HepG2 (cell line): ENCODE measurements at regions not wholly inside any gene's neighbourhood (a gene's known extent, or its start where the extent isn't known, plus 50 kb on each side); places are given as distances from the start of the nearest gene placed in this dataset.

Experiments
- ATAC-seq: fragments of 200-7000 bp; cut with Tn5 transposase; 3 replicates; pipeline ENCODE4 v1.9.1; 2020; ENCODE audit warnings: mild to moderate bottlenecking, moderate library complexity
- BruUV-seq: library from RNA; stranded (reverse); fragments of 400-500 nt; replicated peaks from 2 replicates; lab custom pipeline; 2021; lab: Mats Ljungman, UMichigan
- CTCF ChIA-PET: fragments of 300-600 bp; formaldehyde crosslinking; extraction: SDS; loops from one replicate; lab custom pipeline; 2021; ENCODE audit warnings: low total read pairs, inconsistent platforms, low intra/inter-chr PET ratio; lab: Yijun Ruan, JAX
- POLR2A ChIA-PET: fragments of 350-600 bp; sonication (Branson Sonifier 250); formaldehyde crosslinking; loops from one replicate; lab custom pipeline; 2020; ENCODE audit warnings: antibody characterized with exemption, inconsistent platforms; lab: Yijun Ruan, JAX
- DNase-seq: peaks from one replicate; pipeline ENCODE4 v3.0.0-alpha.2; 2015; ENCODE audit warnings: low spot score
- FAIRE-seq: peaks from 3 replicates; lab custom pipeline; 2011; peaks lifted over from hg19 to GRCh38; lab: Jason Lieb, UNC
- H2AFZ ChIP-seq: one replicate; pipeline ENCODE4 v1.6.1; 2011; ENCODE audit warnings: low read length, inconsistent platforms
- H3K27ac ChIP-seq: fragments of 300-600 bp; 3 replicates; pipeline ENCODE4 v1.8.0; 2011; ENCODE audit warnings: mixed run types, mild to moderate bottlenecking, mixed read lengths, low read length, inconsistent platforms; ENCODE audit not compliant: insufficient read depth; ENCODE audit errors: extremely low read length
- H3K27me3 ChIP-seq, 2 experiments: fragments of 200-600 bp in 1 of 2; 2 replicates in 1 of 2; 3 replicates in 1 of 2; pipeline versions ENCODE4 v1.6.0 to v1.8.0; 2011; ENCODE audit warnings: low read length in 2 of 2, mild to moderate bottlenecking in 2 of 2, moderate library complexity in 2 of 2, inconsistent platforms in 1 of 2; ENCODE audit not compliant: insufficient read depth in 2 of 2, control insufficient read depth in 1 of 2
- H3K36me3 ChIP-seq, 2 experiments: fragments of 200-600 bp in 1 of 2; replicated peaks in 1 of 2; 2 replicates in 1 of 2; 3 replicates in 1 of 2; pipeline versions ENCODE4 v1.5.1 to v1.8.0; 2011; ENCODE audit warnings: low read length in 2 of 2, inconsistent platforms in 1 of 2; ENCODE audit not compliant: insufficient read depth in 2 of 2, control insufficient read depth in 1 of 2
- H3K4me1 ChIP-seq: 2 replicates; pipeline ENCODE4 v1.5.1; 2012; ENCODE audit warnings: low read length, inconsistent platforms; ENCODE audit not compliant: insufficient read depth
- H3K4me2 ChIP-seq: 2 replicates; pipeline ENCODE4 v1.6.0; 2011; ENCODE audit warnings: low read depth, low read length, inconsistent platforms
- H3K4me3 ChIP-seq, 3 experiments: fragments of 200-600 bp in 1 of 3; sonication (generic), shearing (Covaris generic) in 1 of 3; replicated peaks in 1 of 3; 2 replicates each; pipeline ENCODE4 v1.5.1; 2011 to 2016; ENCODE audit warnings: low read length in 3 of 3, inconsistent platforms in 2 of 3, low read depth in 2 of 3, mild to moderate bottlenecking in 2 of 3, control low read depth in 1 of 3, mixed read lengths in 1 of 3; ENCODE audit not compliant: insufficient read depth in 1 of 3
- H3K79me2 ChIP-seq: one replicate; pipeline ENCODE4 v1.6.1; 2011; ENCODE audit warnings: low read length, inconsistent platforms; ENCODE audit not compliant: insufficient read depth
- H3K9ac ChIP-seq: 2 replicates; pipeline ENCODE4 v1.6.0; 2011; ENCODE audit warnings: mild to moderate bottlenecking, low read depth, low read length, inconsistent platforms; ENCODE audit not compliant: insufficient read depth
- H3K9me3 ChIP-seq: 2 replicates; pipeline ENCODE4 v1.5.1; 2012; ENCODE audit warnings: mild to moderate bottlenecking, low read length
- H4K20me1 ChIP-seq: 2 replicates; pipeline ENCODE4 v1.6.0; 2011; ENCODE audit warnings: inconsistent platforms, mild to moderate bottlenecking, low read length, moderate library complexity; ENCODE audit not compliant: insufficient read depth
- CHD2 ChIP-seq: IDR thresholded peaks from 2 replicates; pipeline ENCODE4 v1.6.1; 2011; ENCODE audit warnings: low read depth, low read length, improper control_type of control experiment
- CHD4 ChIP-seq: fragments of 200-600 bp; sonication (generic); IDR thresholded peaks from 2 replicates; pipeline ENCODE4 v1.7.0; 2017; ENCODE audit warnings: mild to moderate bottlenecking, low read length, borderline replicate concordance
- ELF4 ChIP-seq: sonication (generic); formaldehyde crosslinking; IDR thresholded peaks from 2 replicates; pipeline ENCODE4 v1.5.0; 2020; ENCODE audit warnings: missing genetic modification reagents, mild to moderate bottlenecking, moderate library complexity, borderline replicate concordance
- IKZF5 ChIP-seq: IDR thresholded peaks from 2 replicates; pipeline ENCODE4 v1.6.1; 2018; ENCODE audit warnings: missing genetic modification reagents, mild to moderate bottlenecking, missing compliant biosample characterization
- MTF1 ChIP-seq: sonication (generic); formaldehyde crosslinking; IDR thresholded peaks from 2 replicates; pipeline ENCODE4 v1.5.0; 2020; ENCODE audit warnings: missing genetic modification reagents
- NR2F6 ChIP-seq, 2 experiments: IDR thresholded peaks; 2 replicates each; pipeline ENCODE4 v1.6.1; 2016; ENCODE audit warnings: antibody characterized with exemption in 1 of 2, mild to moderate bottlenecking in 1 of 2
- TRAFD1 ChIP-seq: sonication (generic); formaldehyde crosslinking; IDR thresholded peaks from 2 replicates; pipeline ENCODE4 v1.5.1; 2020; ENCODE audit warnings: missing genetic modification reagents, mild to moderate bottlenecking, borderline replicate concordance
- ZBTB3 ChIP-seq: sonication (generic); formaldehyde crosslinking; IDR thresholded peaks from 2 replicates; pipeline ENCODE4 v1.4.0; 2020; ENCODE audit warnings: low read depth, mild to moderate bottlenecking, moderate library complexity, missing genetic modification reagents, borderline replicate concordance
- ZNF142 ChIP-seq: sonication (generic); formaldehyde crosslinking; IDR thresholded peaks from 2 replicates; pipeline ENCODE4 v1.4.0; 2020; ENCODE audit warnings: missing genetic modification reagents
- ZNF333 ChIP-seq: sonication (generic); formaldehyde crosslinking; IDR thresholded peaks from 2 replicates; pipeline ENCODE4 v1.4.0; 2020; ENCODE audit warnings: mild to moderate bottlenecking, missing genetic modification reagents, borderline replicate concordance
- ZNF75D ChIP-seq: sonication (generic); formaldehyde crosslinking; IDR thresholded peaks from 2 replicates; pipeline ENCODE4 v1.8.1; 2023; ENCODE audit warnings: missing genetic modification reagents, mild to moderate bottlenecking, borderline replicate concordance
- ZXDC ChIP-seq: sonication (generic); formaldehyde crosslinking; IDR thresholded peaks from 2 replicates; pipeline ENCODE4 v1.5.0; 2020; ENCODE audit warnings: mild to moderate bottlenecking, missing genetic modification reagents
- WGBS: methylation state at CpG from one replicate; pipeline ENCODE4 v1.1.6; 2017; ENCODE audit warnings: low lambda C conversion rate; 5-methylcytosine and 5-hydroxymethylcytosine counted together
- in situ Hi-C: cut with HindIII; loops from 2 replicates; pipeline ENCODE4 v1.10.0; 2017; ENCODE audit warnings: low pct_unique_long_range_greater_than_20kb; ENCODE audit not compliant: extremely low pct_ligation_motif_present
- intact Hi-C: fragments of 100-400 bp; cut with micrococcal nuclease; formaldehyde crosslinking; loops from one replicate; pipeline ENCODE4 v1.10.0; 2022; ENCODE audit not compliant: unreplicated experiment

GRCh38 chr12:58186401-58186800 is 245.0 kb downstream of the ATP23 start:
- no peaks in the 10 kb centered on the region for H3K79me2 ChIP-seq
- H3K36me3 ChIP-seq: no peaks in the 10 kb centered on the region
- H3K4me2 ChIP-seq: no peak overlapping the region
- 24% methylated on average over 4 of the region's 4 CpGs for WGBS
- no peak overlapping the region for H2AFZ ChIP-seq
- no peak overlapping the region for H3K27ac ChIP-seq
- ATAC-seq (no peak), FAIRE-seq (no peak), DNase-seq (no peak)
- BruUV-seq: no TSS peak
- in situ Hi-C loops (no loop called here), intact Hi-C loops (no loop called here)
- POLR2A ChIA-PET: no interaction called here
- H3K4me1 ChIP-seq: no peaks in the 10 kb centered on the region
- H3K4me3 ChIP-seq: no peak overlapping the region
- no peaks in the 10 kb centered on the region for H3K9me3 ChIP-seq
- CTCF ChIA-PET: no interaction called here
- H3K27me3 ChIP-seq: no peaks in the 10 kb centered on the region
- H3K9ac ChIP-seq: no peak overlapping the region
- no peaks in the 10 kb centered on the region for H4K20me1 ChIP-seq
- no peak for TF ChIP-seq IKZF5
- TF ChIP-seq ZNF142 (CRISPR knock-in tag): no peak
- no peak for TF ChIP-seq ZBTB3 (CRISPR knock-in tag)
- no peak for TF ChIP-seq TRAFD1 (CRISPR knock-in tag)
- TF ChIP-seq NR2F6 (IDR thresholded peaks at IDR 0.05): no peak
- no peak for TF ChIP-seq NR2F6 (CRISPR knock-in tag; IDR thresholded peaks at IDR 0.05)
- TF ChIP-seq ZXDC: no peak
- no peak for TF ChIP-seq CHD4
- no peak for TF ChIP-seq ZNF75D
- TF ChIP-seq MTF1: no peak
- no peak for TF ChIP-seq ELF4 (CRISPR knock-in tag)
- TF ChIP-seq ZNF333 (CRISPR knock-in tag): no peak
- TF ChIP-seq CHD2: no peak
